ENCODE measurements at regions not wholly inside any gene's neighbourhood (a gene's known extent, or its start where the extent isn't known, plus 50 kb on each side); places are given as distances from the start of the nearest gene placed in this dataset.

DNA sequence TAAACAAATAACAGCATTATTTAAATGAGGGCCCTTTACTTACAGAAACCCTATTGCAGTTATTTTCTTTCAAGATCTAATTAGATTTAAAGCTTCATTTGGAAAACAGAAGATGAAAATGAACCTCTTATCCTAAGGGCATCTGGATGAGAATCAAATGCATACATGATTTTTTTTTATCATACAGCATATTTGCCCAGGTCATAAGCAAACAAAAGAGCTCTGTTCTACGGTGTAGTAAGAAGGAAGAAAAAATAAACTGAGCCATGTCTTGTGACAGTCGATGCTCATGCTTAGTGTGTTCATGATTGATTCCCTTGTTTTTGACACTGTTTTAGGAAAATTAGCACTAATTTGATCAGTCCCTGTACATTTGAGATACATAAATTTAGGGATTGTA, 202.6 kb upstream of the RNF32 start:
- TF ChIP-seq, protein P1, sequence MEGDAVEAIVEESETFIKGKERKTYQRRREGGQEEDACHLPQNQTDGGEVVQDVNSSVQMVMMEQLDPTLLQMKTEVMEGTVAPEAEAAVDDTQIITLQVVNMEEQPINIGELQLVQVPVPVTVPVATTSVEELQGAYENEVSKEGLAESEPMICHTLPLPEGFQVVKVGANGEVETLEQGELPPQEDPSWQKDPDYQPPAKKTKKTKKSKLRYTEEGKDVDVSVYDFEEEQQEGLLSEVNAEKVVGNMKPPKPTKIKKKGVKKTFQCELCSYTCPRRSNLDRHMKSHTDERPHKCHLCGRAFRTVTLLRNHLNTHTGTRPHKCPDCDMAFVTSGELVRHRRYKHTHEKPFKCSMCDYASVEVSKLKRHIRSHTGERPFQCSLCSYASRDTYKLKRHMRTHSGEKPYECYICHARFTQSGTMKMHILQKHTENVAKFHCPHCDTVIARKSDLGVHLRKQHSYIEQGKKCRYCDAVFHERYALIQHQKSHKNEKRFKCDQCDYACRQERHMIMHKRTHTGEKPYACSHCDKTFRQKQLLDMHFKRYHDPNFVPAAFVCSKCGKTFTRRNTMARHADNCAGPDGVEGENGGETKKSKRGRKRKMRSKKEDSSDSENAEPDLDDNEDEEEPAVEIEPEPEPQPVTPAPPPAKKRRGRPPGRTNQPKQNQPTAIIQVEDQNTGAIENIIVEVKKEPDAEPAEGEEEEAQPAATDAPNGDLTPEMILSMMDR (IDR thresholded peaks at IDR 0.05): no peak
- TF ChIP-seq, protein P2, sequence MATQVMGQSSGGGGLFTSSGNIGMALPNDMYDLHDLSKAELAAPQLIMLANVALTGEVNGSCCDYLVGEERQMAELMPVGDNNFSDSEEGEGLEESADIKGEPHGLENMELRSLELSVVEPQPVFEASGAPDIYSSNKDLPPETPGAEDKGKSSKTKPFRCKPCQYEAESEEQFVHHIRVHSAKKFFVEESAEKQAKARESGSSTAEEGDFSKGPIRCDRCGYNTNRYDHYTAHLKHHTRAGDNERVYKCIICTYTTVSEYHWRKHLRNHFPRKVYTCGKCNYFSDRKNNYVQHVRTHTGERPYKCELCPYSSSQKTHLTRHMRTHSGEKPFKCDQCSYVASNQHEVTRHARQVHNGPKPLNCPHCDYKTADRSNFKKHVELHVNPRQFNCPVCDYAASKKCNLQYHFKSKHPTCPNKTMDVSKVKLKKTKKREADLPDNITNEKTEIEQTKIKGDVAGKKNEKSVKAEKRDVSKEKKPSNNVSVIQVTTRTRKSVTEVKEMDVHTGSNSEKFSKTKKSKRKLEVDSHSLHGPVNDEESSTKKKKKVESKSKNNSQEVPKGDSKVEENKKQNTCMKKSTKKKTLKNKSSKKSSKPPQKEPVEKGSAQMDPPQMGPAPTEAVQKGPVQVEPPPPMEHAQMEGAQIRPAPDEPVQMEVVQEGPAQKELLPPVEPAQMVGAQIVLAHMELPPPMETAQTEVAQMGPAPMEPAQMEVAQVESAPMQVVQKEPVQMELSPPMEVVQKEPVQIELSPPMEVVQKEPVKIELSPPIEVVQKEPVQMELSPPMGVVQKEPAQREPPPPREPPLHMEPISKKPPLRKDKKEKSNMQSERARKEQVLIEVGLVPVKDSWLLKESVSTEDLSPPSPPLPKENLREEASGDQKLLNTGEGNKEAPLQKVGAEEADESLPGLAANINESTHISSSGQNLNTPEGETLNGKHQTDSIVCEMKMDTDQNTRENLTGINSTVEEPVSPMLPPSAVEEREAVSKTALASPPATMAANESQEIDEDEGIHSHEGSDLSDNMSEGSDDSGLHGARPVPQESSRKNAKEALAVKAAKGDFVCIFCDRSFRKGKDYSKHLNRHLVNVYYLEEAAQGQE (IDR thresholded peaks at IDR 0.05; ENCODE audit: insufficient read depth in 1 of 2, low read depth in 2 of 2, low read length in 1 of 2): no peak
- no peak for TF ChIP-seq POLR2AphosphoS5 (IDR thresholded peaks at IDR 0.05; ENCODE audit: low read depth, low read length)

All from Panc1 (cell line).